Spinal cord (tissue), 9 donors: ENCODE measurements at regions not wholly inside any gene's neighbourhood (a gene's known extent, or its start where the extent isn't known, plus 50 kb on each side); places are given as distances from the start of the nearest gene placed in this dataset.
"Not testable (repeated sequence)": the region's sequence is repeated elsewhere in the genome, so short reads cannot be mapped to it uniquely, and the experiment has no call there.

Source experiments
- DNase-seq, 6 donors: peaks; one replicate each; pipeline versions ENCODE4 v3.0.0 to v3.0.0-alpha.2; 2013 to 2015; ENCODE audit warnings: low spot score in 6 of 6, low read depth in 4 of 6
- H3K27ac ChIP-seq: one replicate; pipeline ENCODE4 v1.5.1; 2013; ENCODE audit warnings: low read depth, low read length, control low read depth
- H3K27me3 ChIP-seq: one replicate; pipeline ENCODE4 v1.6.1; 2013; ENCODE audit warnings: low read length; ENCODE audit not compliant: control insufficient read depth, insufficient read depth
- H3K36me3 ChIP-seq: one replicate; pipeline ENCODE4 v1.6.1; 2013; ENCODE audit warnings: low read length; ENCODE audit not compliant: control insufficient read depth, insufficient read depth
- H3K4me1 ChIP-seq: one replicate; pipeline ENCODE4 v1.6.1; 2013; ENCODE audit warnings: low read length; ENCODE audit not compliant: control insufficient read depth, insufficient read depth
- H3K4me3 ChIP-seq: one replicate; pipeline ENCODE4 v1.5.1; 2013; ENCODE audit warnings: low read depth, low read length, control low read depth
- H3K9me3 ChIP-seq: one replicate; pipeline ENCODE4 v1.6.1; 2013; ENCODE audit warnings: low read length; ENCODE audit not compliant: control insufficient read depth, insufficient read depth
- WGBS: methylation state at CpG from one replicate; pipeline ENCODE4 v1.1.5; 2013; ENCODE audit warnings: missing lambda C conversion rate; ENCODE audit not compliant: insufficient coverage; 5-methylcytosine and 5-hydroxymethylcytosine counted together
- donor health status: healthy.

DNA sequence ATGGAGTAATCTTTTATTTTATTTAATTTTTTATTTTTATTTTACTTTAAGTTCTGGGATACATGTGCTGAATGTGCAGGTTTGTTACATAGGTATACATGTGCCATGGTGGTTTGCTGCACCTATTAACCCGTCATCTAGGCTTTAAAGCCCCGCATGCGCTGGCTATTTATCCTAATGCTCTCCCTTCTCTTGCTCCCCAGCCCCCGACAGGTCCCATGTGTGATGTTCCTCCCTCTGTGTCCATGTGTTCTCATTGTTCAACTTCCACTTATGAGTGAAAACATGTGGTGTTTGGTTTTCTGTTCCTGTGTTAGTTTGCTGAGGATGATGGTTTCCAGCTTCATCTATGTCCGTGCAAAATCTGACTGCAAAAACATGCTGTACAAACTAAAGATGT is 142.5 kb downstream of the OTOL1 start:
- no CpG with 5 or more reads among the region's 5 CpGs for WGBS
- H3K36me3 ChIP-seq, DNase-seq, H3K4me3 ChIP-seq, H3K27ac ChIP-seq, H3K27me3 ChIP-seq, H3K4me1 ChIP-seq, H3K9me3 ChIP-seq: not testable (repeated sequence)

DNA sequence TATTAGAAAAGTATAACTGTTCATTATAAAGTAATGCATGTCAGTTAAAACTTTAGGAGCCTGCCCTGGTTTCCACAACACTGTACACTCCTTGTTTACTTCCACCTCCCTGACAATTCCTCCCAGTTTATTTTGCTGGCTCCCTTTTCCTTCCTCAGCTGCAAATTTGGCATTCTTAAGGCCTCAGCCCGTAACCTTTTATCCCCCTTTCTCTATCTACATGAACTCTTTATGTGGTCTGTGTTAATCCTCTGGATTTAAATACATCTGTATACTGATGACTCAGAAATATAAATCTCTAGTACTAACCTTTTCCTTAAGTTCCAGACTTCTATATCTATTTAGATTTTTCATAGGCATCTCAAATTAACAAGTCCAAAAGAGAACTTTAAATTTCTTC is 143.6 kb downstream of the OTOL1 start:
- WGBS: no CpG with 5 or more reads among the region's 1 CpG
- H3K4me1 ChIP-seq: no peaks in the 10 kb centered on the region
- no peak overlapping the region for H3K27ac ChIP-seq
- H3K36me3 ChIP-seq: no peaks in the 10 kb centered on the region
- no peak overlapping the region for H3K4me3 ChIP-seq
- DNase-seq: no peak
- H3K9me3 ChIP-seq: no peaks in the 10 kb centered on the region
- no peaks in the 10 kb centered on the region for H3K27me3 ChIP-seq

- Histone ChIP-seq H3K9me3 (peaks cover 2% of the 10 kb centered on the region), H3K27me3 (no peaks in the 10 kb centered on the region), H3K36me3 (no peaks in the 10 kb centered on the region), H3K27ac (no peak overlapping the region), H3K4me3 (no peak overlapping the region), H3K4me1 (no peaks in the 10 kb centered on the region)
- 86% methylated on average over 1 of the region's 1 CpG for WGBS
- DNase-seq: no peak
Measured at GRCh38 chr3:161641287-161641686, 144.7 kb downstream of the OTOL1 start.

DNA sequence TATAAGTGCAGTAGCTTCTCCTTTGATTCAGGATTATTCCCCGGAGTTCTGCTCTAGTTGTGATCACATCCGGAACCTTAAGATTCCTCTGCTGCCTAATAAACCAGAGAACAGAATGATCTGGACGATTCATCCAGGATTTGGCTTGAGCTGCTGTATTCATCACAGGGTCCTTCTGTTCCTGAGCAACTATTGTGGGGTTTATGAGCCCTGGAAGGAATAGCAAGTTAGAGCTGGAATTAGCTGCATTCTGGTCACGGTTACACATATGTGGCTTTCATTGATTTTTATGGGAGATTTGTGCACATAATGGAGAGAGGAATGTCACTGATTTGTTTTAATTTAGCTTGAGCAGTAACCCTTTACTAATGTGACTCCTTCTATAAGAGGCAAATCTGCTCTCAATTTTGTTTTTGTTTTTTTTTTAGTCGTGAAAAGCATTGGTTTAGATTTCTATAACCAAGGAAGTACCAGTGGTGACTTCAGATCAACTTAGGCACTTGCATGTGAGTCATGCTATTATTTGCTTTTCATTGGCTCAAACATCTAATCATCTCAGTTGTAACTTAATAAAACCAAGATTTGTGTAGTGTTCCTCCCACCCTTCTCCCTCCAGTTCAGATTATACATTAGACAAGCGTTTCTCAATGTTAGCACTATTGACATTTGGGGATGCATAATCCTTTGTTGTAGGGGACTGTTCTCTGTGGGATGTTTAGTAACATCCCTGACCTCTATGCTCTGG is 148.5 kb downstream of the OTOL1 start:
- Histone ChIP-seq H3K4me1 (no peaks in the 10 kb centered on the region), H3K36me3 (no peaks in the 10 kb centered on the region), H3K9me3 (peaks cover 2% of the 10 kb centered on the region), H3K27me3 (no peaks in the 10 kb centered on the region), H3K4me3 (no peak overlapping the region), H3K27ac (peak overlapping the region; percentile 44)
- DNase-seq: peak; percentile 57 to 94 (median 72)
- 33% methylated on average over 3 of the region's 6 CpGs for WGBS

DNA sequence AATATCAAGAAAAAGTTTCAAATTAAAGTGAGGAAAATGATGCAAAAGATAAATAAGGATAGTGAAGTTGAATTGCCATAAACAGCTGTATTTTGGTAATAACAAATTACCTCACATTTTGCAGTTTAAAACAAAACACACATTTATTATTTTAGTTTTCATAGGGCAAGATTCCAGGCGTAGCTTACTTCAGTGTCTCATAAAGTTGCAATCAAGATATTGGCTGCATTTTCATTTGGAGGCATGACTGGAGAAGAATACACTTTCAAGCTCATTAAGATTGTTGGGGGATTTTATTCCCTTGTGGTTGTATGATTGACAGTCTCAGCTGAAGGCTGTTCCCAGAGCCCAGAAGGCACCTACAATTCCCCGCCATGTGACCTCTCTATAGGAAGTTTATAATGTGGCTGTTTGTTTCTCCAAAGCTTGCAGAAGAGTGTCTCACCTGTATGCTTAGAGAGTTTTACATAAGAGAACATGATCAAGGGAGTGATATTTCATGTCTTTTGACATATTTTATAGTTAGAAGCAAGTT is 151.4 kb downstream of the OTOL1 start:
- peaks cover 2% of the 10 kb centered on the region for H3K9me3 ChIP-seq
- H3K27me3 ChIP-seq: no peaks in the 10 kb centered on the region
- 100% methylated on average over 1 of the region's 2 CpGs for WGBS
- no peak overlapping the region for H3K4me3 ChIP-seq
- DNase-seq: no peak
- H3K27ac ChIP-seq: no peak overlapping the region
- H3K36me3 ChIP-seq: no peaks in the 10 kb centered on the region
- no peaks in the 10 kb centered on the region for H3K4me1 ChIP-seq

DNA sequence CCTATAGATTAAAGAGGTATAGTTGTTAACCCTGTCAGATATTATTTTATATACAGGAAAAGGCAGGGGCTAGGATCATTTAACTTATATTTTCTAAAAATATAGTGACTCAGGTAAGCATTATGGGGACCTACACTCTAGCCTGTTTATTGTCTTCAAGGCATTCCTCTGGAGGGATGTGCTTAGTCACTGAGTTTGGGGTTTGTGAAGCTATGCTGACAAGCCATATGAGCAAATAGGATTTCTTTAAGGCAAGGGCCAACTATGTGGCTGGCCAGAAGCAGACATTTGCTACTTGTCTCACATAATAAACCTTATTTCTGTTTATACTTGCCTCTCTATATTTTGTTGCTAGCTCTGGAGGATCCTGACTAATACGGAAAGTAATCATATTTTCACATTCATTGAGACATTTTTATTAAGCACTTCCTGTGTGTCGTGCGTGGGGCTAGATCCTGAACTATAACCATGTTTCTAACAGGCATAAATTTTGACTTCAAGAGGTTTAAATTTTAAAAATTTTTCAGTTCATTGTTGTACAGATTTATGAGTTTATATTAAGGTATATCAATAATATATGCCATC is 153.4 kb downstream of the OTOL1 start:
- 60% methylated on average over 1 of the region's 3 CpGs for WGBS
- no peak overlapping the region for H3K4me3 ChIP-seq
- H3K27me3 ChIP-seq: no peaks in the 10 kb centered on the region
- no peaks in the 10 kb centered on the region for H3K36me3 ChIP-seq
- no peak for DNase-seq
- H3K9me3 ChIP-seq: peaks cover 2% of the 10 kb centered on the region
- no peaks in the 10 kb centered on the region for H3K4me1 ChIP-seq
- no peak overlapping the region for H3K27ac ChIP-seq

DNA sequence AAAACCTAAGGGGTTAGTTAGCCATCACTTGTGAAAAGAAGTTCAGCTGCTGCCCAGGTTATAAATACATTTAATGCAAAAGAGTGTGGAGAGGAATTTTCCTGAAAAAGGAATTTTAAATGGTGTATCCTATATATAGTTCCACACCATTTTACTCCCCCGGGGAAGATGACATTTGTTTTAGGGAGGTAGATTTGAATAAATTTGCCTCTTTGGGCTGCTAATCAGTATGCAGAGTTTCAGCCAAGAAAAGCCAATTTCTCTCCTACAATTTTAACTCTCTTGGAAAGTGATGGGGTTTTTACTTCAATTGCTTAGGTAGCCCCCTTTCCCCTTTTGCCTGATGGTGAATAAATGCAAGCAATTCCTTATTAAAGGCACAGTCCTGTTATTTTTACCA is 161.2 kb downstream of the OTOL1 start:
- no peaks in the 10 kb centered on the region for H3K4me1 ChIP-seq
- H3K9me3 ChIP-seq: no peaks in the 10 kb centered on the region
- no peaks in the 10 kb centered on the region for H3K27me3 ChIP-seq
- WGBS: no CpG with 5 or more reads among the region's 1 CpG
- no peak overlapping the region for H3K4me3 ChIP-seq
- DNase-seq: no peak
- H3K36me3 ChIP-seq: no peaks in the 10 kb centered on the region
- H3K27ac ChIP-seq: no peak overlapping the region

- Histone ChIP-seq H3K9me3 (no peaks in the 10 kb centered on the region), H3K27me3 (no peaks in the 10 kb centered on the region), H3K4me3 (no peak overlapping the region), H3K36me3 (no peaks in the 10 kb centered on the region), H3K27ac (no peak overlapping the region), H3K4me1 (peaks cover 3% of the 10 kb centered on the region)
- no peak for DNase-seq
- WGBS: 100% methylated on average over 1 of the region's 2 CpGs
Measured at GRCh38 chr3:161671141-161671540, 174.5 kb downstream of the OTOL1 start.

GRCh38 chr3:161672478-161672877 is 175.9 kb downstream of the OTOL1 start:
- Histone ChIP-seq H3K4me1 (peaks cover 3% of the 10 kb centered on the region), H3K36me3 (no peaks in the 10 kb centered on the region), H3K9me3 (no peaks in the 10 kb centered on the region), H3K27me3 (no peaks in the 10 kb centered on the region), H3K4me3 (no peak overlapping the region), H3K27ac (no peak overlapping the region)
- peak in 1 of 6 donors; percentile 49 for DNase-seq
- WGBS: 61% methylated on average over 3 of the region's 4 CpGs

GRCh38 chr3:161673866-161674265 is 177.3 kb downstream of the OTOL1 start:
- H3K9me3 ChIP-seq: no peaks in the 10 kb centered on the region
- peak in 1 of 6 donors; percentile 17 for DNase-seq

More at GRCh38 chr3:161673866-161674265, 177.3 kb downstream of the OTOL1 start:
- Histone ChIP-seq H3K27ac (no peak overlapping the region), H3K36me3 (no peaks in the 10 kb centered on the region), H3K4me1 (peaks cover 3% of the 10 kb centered on the region), H3K4me3 (no peak overlapping the region), H3K27me3 (no peaks in the 10 kb centered on the region)
- 67% methylated on average over 1 of the region's 1 CpG for WGBS
